SU-DHL-6 (cell line): ENCODE measurements at regions not wholly inside any gene's neighbourhood (a gene's known extent, or its start where the extent isn't known, plus 50 kb on each side); places are given as distances from the start of the nearest gene placed in this dataset.
"Not testable (repeated sequence)": the region's sequence is repeated elsewhere in the genome, so short reads cannot be mapped to it uniquely, and the experiment has no call there.

ENCODE experiments used
- EZH2phosphoT487 ChIP-seq: fragments of 200-600 bp; sonication (generic), shearing (Covaris generic); conservative IDR thresholded peaks from 2 replicates; pipeline ENCODE4 v1.6.1; 2018; ENCODE audit warnings: mild to moderate bottlenecking, antibody characterized with exemption, low read length, moderate library complexity, mixed read lengths
- TF ChIP-seq, protein P1 (sequence below): fragments of 200-600 bp; sonication (generic); IDR thresholded peaks from one replicate; pipeline ENCODE4 v1.5.1; 2017; ENCODE audit warnings: antibody characterized with exemption, mild to moderate bottlenecking, low read length, moderate library complexity; ENCODE audit not compliant: insufficient read depth, poor library complexity, severe bottlenecking

DNA sequence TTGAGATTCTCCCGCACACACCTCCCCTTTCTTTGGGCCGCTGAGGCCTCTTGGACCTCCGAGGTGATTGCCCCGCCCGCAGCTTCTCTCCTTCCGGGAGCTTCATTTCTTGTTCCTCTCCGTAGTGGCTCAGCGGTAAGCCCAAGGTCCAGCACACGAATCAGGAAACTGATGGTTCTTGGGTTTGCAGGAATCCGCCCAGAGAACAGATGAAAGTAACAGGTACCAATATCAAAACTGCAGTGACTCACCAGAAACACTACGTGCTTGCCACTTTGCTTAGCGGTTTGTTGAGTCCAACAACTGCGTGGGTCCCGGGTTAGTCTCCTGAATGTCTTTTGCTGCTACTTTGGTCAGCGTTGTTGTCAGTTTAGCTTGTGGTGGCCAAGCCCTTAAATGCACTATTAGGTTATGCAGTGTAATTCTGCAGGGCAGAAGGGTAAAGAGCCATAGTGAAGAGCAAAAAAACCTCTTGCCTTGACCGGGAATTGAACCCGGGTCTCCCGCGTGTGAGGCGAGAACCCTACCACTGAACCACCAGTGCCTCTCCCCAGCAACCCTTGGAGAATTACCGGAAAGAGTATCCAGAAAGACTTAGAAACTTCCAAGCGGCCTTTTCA is 172.1 kb downstream of the FAM72C start:
- TF ChIP-seq, protein P1, sequence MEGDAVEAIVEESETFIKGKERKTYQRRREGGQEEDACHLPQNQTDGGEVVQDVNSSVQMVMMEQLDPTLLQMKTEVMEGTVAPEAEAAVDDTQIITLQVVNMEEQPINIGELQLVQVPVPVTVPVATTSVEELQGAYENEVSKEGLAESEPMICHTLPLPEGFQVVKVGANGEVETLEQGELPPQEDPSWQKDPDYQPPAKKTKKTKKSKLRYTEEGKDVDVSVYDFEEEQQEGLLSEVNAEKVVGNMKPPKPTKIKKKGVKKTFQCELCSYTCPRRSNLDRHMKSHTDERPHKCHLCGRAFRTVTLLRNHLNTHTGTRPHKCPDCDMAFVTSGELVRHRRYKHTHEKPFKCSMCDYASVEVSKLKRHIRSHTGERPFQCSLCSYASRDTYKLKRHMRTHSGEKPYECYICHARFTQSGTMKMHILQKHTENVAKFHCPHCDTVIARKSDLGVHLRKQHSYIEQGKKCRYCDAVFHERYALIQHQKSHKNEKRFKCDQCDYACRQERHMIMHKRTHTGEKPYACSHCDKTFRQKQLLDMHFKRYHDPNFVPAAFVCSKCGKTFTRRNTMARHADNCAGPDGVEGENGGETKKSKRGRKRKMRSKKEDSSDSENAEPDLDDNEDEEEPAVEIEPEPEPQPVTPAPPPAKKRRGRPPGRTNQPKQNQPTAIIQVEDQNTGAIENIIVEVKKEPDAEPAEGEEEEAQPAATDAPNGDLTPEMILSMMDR, result not testable (repeated sequence)
- not testable (repeated sequence) for TF ChIP-seq EZH2phosphoT487
